Trophoblast cell (in vitro differentiated cells and primary cell): ENCODE measurements at regions not wholly inside any gene's neighbourhood (a gene's known extent, or its start where the extent isn't known, plus 50 kb on each side); places are given as distances from the start of the nearest gene placed in this dataset.

Experiments
- DNase-seq, 2 donors: peaks; one replicate each; pipeline ENCODE4 v3.0.0-alpha.2; 2016
- H2AFZ ChIP-seq: 2 replicates; pipeline ENCODE4 v1.6.1; 2013; ENCODE audit warnings: low read length, moderate library complexity, mild to moderate bottlenecking; ENCODE audit not compliant: insufficient read depth, poor library complexity
- H2AK5ac ChIP-seq: 2 replicates; pipeline ENCODE4 v1.6.1; 2013; ENCODE audit warnings: mild to moderate bottlenecking, low read length
- H2BK120ac ChIP-seq: 2 replicates; pipeline ENCODE4 v1.6.1; 2013; ENCODE audit warnings: low read length, mild to moderate bottlenecking, moderate library complexity; ENCODE audit not compliant: insufficient read depth, poor library complexity
- H2BK12ac ChIP-seq: 2 replicates; pipeline ENCODE4 v1.6.1; 2013; ENCODE audit warnings: mild to moderate bottlenecking, low read length, moderate library complexity
- H2BK5ac ChIP-seq: 2 replicates; pipeline ENCODE4 v1.6.1; 2013; ENCODE audit warnings: low read length, low read depth, moderate library complexity, mild to moderate bottlenecking; ENCODE audit not compliant: poor library complexity
- H3K14ac ChIP-seq: 2 replicates; pipeline ENCODE4 v1.6.1; 2013; ENCODE audit warnings: mild to moderate bottlenecking, low read length
- H3K18ac ChIP-seq: 2 replicates; pipeline ENCODE4 v1.6.1; 2013; ENCODE audit warnings: mild to moderate bottlenecking, low read length
- H3K23ac ChIP-seq: 2 replicates; pipeline ENCODE4 v1.6.1; 2013; ENCODE audit warnings: low read length
- H3K27ac ChIP-seq: 2 replicates; pipeline ENCODE4 v1.5.1; 2013; ENCODE audit warnings: low read depth, mild to moderate bottlenecking, inconsistent platforms, low read length, moderate library complexity
- H3K27me3 ChIP-seq: 2 replicates; pipeline ENCODE4 v1.6.1; 2013; ENCODE audit warnings: inconsistent platforms, mild to moderate bottlenecking, low read length, moderate library complexity; ENCODE audit not compliant: insufficient read depth
- H3K36me3 ChIP-seq, 2 experiments: 1 replicate in 1 of 2; 2 replicates in 1 of 2; pipeline ENCODE4 v1.6.1; 2013; ENCODE audit warnings: low read length in 2 of 2, mild to moderate bottlenecking in 2 of 2, moderate library complexity in 1 of 2; ENCODE audit not compliant: insufficient read depth in 2 of 2, control insufficient read depth in 1 of 2
- H3K4ac ChIP-seq: 2 replicates; pipeline ENCODE4 v1.6.1; 2013; ENCODE audit warnings: low read depth, mild to moderate bottlenecking, low read length, moderate library complexity
- H3K4me1 ChIP-seq, 2 experiments: 1 replicate in 1 of 2; 2 replicates in 1 of 2; pipeline ENCODE4 v1.6.1; 2013; ENCODE audit warnings: low read length in 2 of 2, mild to moderate bottlenecking in 2 of 2, moderate library complexity in 1 of 2; ENCODE audit not compliant: insufficient read depth in 2 of 2, control insufficient read depth in 1 of 2
- H3K4me2 ChIP-seq: 2 replicates; pipeline ENCODE4 v1.6.1; 2013; ENCODE audit warnings: inconsistent platforms, mild to moderate bottlenecking, low read length, moderate library complexity
- H3K4me3 ChIP-seq: 2 replicates; pipeline ENCODE4 v1.5.1; 2013; ENCODE audit warnings: mild to moderate bottlenecking, low read depth, low read length, inconsistent platforms
- H3K79me1 ChIP-seq: one replicate; pipeline ENCODE4 v1.6.1; 2013; ENCODE audit warnings: low read length
- H3K79me2 ChIP-seq: 2 replicates; pipeline ENCODE4 v1.6.1; 2013; ENCODE audit warnings: low read length, mild to moderate bottlenecking; ENCODE audit not compliant: control insufficient read depth, insufficient read depth, poor library complexity
- H3K9ac ChIP-seq: 2 replicates; pipeline ENCODE4 v1.6.1; 2013; ENCODE audit warnings: mild to moderate bottlenecking, low read length
- H3K9me3 ChIP-seq: 2 replicates; pipeline ENCODE4 v1.6.1; 2013; ENCODE audit warnings: low read depth, mild to moderate bottlenecking, control low read depth, inconsistent platforms, low read length; ENCODE audit not compliant: insufficient read depth
- H4K12ac ChIP-seq: 2 replicates; pipeline ENCODE4 v1.6.1; 2013; ENCODE audit warnings: low read depth, mild to moderate bottlenecking, low read length, moderate library complexity
- H4K8ac ChIP-seq: 2 replicates; pipeline ENCODE4 v1.6.1; 2013; ENCODE audit warnings: low read depth, mild to moderate bottlenecking, low read length, moderate library complexity
- H4K91ac ChIP-seq: one replicate; pipeline ENCODE4 v1.6.1; 2013; ENCODE audit warnings: low read depth, mild to moderate bottlenecking, low read length, moderate library complexity
- WGBS: extraction: QIAGEN DNeasy Blood & Tissue Kit; methylation state at CpG from one replicate; pipeline ENCODE4 v1.1.7; 2013; ENCODE audit warnings: missing lambda C conversion rate; ENCODE audit not compliant: insufficient read length, insufficient coverage; ENCODE audit errors: extremely low coverage; 5-methylcytosine and 5-hydroxymethylcytosine counted together

- Histone ChIP-seq H3K4me1 (peaks cover 0 to 4% of the 10 kb centered on the region in 2 experiments), H3K4me3 (no peak overlapping the region), H2BK120ac (no peak overlapping the region), H4K8ac (no peak overlapping the region), H3K18ac (no peak overlapping the region), H4K91ac (no peak overlapping the region), H3K79me1 (no peaks in the 10 kb centered on the region), H3K36me3 (no peaks in the 10 kb centered on the region), H3K27me3 (no peaks in the 10 kb centered on the region), H2AFZ (no peak overlapping the region), H3K4ac (no peak overlapping the region), H3K9ac (no peak overlapping the region), H3K79me2 (no peaks in the 10 kb centered on the region), H3K4me2 (no peak overlapping the region), H4K12ac (no peak overlapping the region), H3K9me3 (no peaks in the 10 kb centered on the region), H2BK5ac (no peak overlapping the region), H3K23ac (no peak overlapping the region), H3K14ac (no peak overlapping the region), H2BK12ac (no peak overlapping the region), H2AK5ac (no peak overlapping the region), H3K27ac (no peak overlapping the region)
- no CpG with 5 or more reads among the region's 1 CpG for WGBS
- no peak for DNase-seq
These were observed 147.2 kb downstream of the TMEM38B start for GRCh38 chr9:105841562-105841961.

- Histone ChIP-seq H3K36me3 (no peaks in the 10 kb centered on the region), H3K27me3 (no peaks in the 10 kb centered on the region), H3K4ac (no peak overlapping the region), H4K8ac (no peak overlapping the region), H3K4me2 (no peak overlapping the region), H3K23ac (no peak overlapping the region), H3K9ac (no peak overlapping the region), H4K91ac (no peak overlapping the region), H2BK12ac (no peak overlapping the region), H2BK120ac (no peak overlapping the region), H2AFZ (no peak overlapping the region), H3K9me3 (no peaks in the 10 kb centered on the region), H2BK5ac (no peak overlapping the region), H3K18ac (no peak overlapping the region), H2AK5ac (no peak overlapping the region), H3K27ac (no peak overlapping the region), H4K12ac (no peak overlapping the region), H3K79me2 (no peaks in the 10 kb centered on the region), H3K4me3 (no peak overlapping the region), H3K79me1 (no peaks in the 10 kb centered on the region), H3K4me1 (peaks cover 0 to 4% of the 10 kb centered on the region in 2 experiments), H3K14ac (no peak overlapping the region)
- DNase-seq = peak in 1 of 2 donors; percentile 78
- no CpG with 5 or more reads among the region's 4 CpGs for WGBS
These were observed 147.8 kb downstream of the TMEM38B start for GRCh38 chr9:105842023-105842644.

- no CpG with 5 or more reads among the region's 1 CpG for WGBS
- Histone ChIP-seq H4K8ac (no peak overlapping the region), H3K4me3 (no peak overlapping the region)
These were observed 152.5 kb downstream of the TMEM38B start for GRCh38 chr9:105846825-105847224.

GRCh38 chr9:105850852-105851500 lies 156.6 kb downstream of the TMEM38B start:
- H3K4me2 ChIP-seq = no peak overlapping the region
- no peak overlapping the region for H3K4me3 ChIP-seq
- H3K9ac ChIP-seq = no peak overlapping the region
- H3K23ac ChIP-seq = no peak overlapping the region
- no peak overlapping the region for H4K8ac ChIP-seq
- H2BK5ac ChIP-seq = no peak overlapping the region
- no peak overlapping the region for H3K4ac ChIP-seq
- no peak overlapping the region for H3K18ac ChIP-seq
- no peak overlapping the region for H4K12ac ChIP-seq
- H3K36me3 ChIP-seq = no peaks in the 10 kb centered on the region
- H2AK5ac ChIP-seq = no peak overlapping the region
- H2BK120ac ChIP-seq = no peak overlapping the region
- H3K4me1 ChIP-seq = no peaks in the 10 kb centered on the region
- H3K79me2 ChIP-seq = no peaks in the 10 kb centered on the region
- no peak overlapping the region for H2BK12ac ChIP-seq
- DNase-seq = no peak
- no peak overlapping the region for H4K91ac ChIP-seq
- no peak overlapping the region for H2AFZ ChIP-seq
- H3K9me3 ChIP-seq = peaks cover 3% of the 10 kb centered on the region
- no peak overlapping the region for H3K14ac ChIP-seq
- no peaks in the 10 kb centered on the region for H3K79me1 ChIP-seq
- no peaks in the 10 kb centered on the region for H3K27me3 ChIP-seq
- WGBS = no CpG with 5 or more reads among the region's 4 CpGs
- H3K27ac ChIP-seq = no peak overlapping the region

More at GRCh38 chr9:105846825-105847224, 152.5 kb downstream of the TMEM38B start:
- no peaks in the 10 kb centered on the region for H3K36me3 ChIP-seq
- H4K12ac ChIP-seq = no peak overlapping the region
- H3K4me1 ChIP-seq = no peaks in the 10 kb centered on the region
- no peak overlapping the region for H2AK5ac ChIP-seq
- H3K23ac ChIP-seq = no peak overlapping the region
- no peaks in the 10 kb centered on the region for H3K79me2 ChIP-seq
- no peaks in the 10 kb centered on the region for H3K79me1 ChIP-seq
- no peaks in the 10 kb centered on the region for H3K27me3 ChIP-seq
- H3K27ac ChIP-seq = no peak overlapping the region
- no peak overlapping the region for H3K14ac ChIP-seq
- no peak overlapping the region for H3K4ac ChIP-seq
- H3K4me2 ChIP-seq = no peak overlapping the region
- H4K91ac ChIP-seq = no peak overlapping the region
- H3K9me3 ChIP-seq = peaks cover 3% of the 10 kb centered on the region
- H2BK12ac ChIP-seq = no peak overlapping the region
- H2BK120ac ChIP-seq = no peak overlapping the region
- no peak overlapping the region for H2BK5ac ChIP-seq
- DNase-seq = no peak
- H3K18ac ChIP-seq = no peak overlapping the region
- no peak overlapping the region for H3K9ac ChIP-seq
- no peak overlapping the region for H2AFZ ChIP-seq
